ENCODE measurements at regions not wholly inside any gene's neighbourhood (a gene's known extent, or its start where the extent isn't known, plus 50 kb on each side); places are given as distances from the start of the nearest gene placed in this dataset.

GRCh38 chr21:41603476-41603875, 95.5 kb upstream of the TMPRSS2 start:
- in situ Hi-C loops (cut with HindIII; ENCODE audit: low sequenced_read_pairs): no loop called here
- DNase-seq (ENCODE audit: low read depth, low spot score): no peak
- TF ChIP-seq CTCF (IDR thresholded peaks at IDR 0.05; ENCODE audit: low read depth, low read length): no peak
- H3K4me3 ChIP-seq (ENCODE audit: low read depth, low read length): no peak overlapping the region

- TF ChIP-seq CTCF (IDR thresholded peaks at IDR 0.05; ENCODE audit: low read depth, low read length): no peak
- in situ Hi-C loops (cut with HindIII; ENCODE audit: low sequenced_read_pairs): no loop called here
- H3K4me3 ChIP-seq (ENCODE audit: low read depth, low read length): no peak overlapping the region
- DNase-seq (ENCODE audit: low read depth, low spot score): no peak
Measured at GRCh38 chr21:41602531-41602930, 94.6 kb upstream of the TMPRSS2 start.

- no peak overlapping the region for H3K4me3 ChIP-seq (ENCODE audit: low read depth, low read length)
- DNase-seq (ENCODE audit: low read depth, low spot score): no peak
- TF ChIP-seq CTCF (IDR thresholded peaks at IDR 0.05; ENCODE audit: low read depth, low read length): no peak
- in situ Hi-C loops (cut with HindIII; ENCODE audit: low sequenced_read_pairs): no loop called here
Measured at GRCh38 chr21:41601573-41602368, 93.8 kb upstream of the TMPRSS2 start.

- in situ Hi-C loops (cut with HindIII; ENCODE audit: low sequenced_read_pairs): no loop called here
- DNase-seq (ENCODE audit: low read depth, low spot score): no peak
- TF ChIP-seq CTCF (IDR thresholded peaks at IDR 0.05; ENCODE audit: low read depth, low read length): no peak
- no peak overlapping the region for H3K4me3 ChIP-seq (ENCODE audit: low read depth, low read length)
Measured at GRCh38 chr21:41600961-41601572, 93.1 kb upstream of the TMPRSS2 start.

GRCh38 chr21:41600556-41600955, 92.6 kb upstream of the TMPRSS2 start:
- no peak for DNase-seq (ENCODE audit: low read depth, low spot score)
- in situ Hi-C loops (cut with HindIII; ENCODE audit: low sequenced_read_pairs): no loop called here
- no peak for TF ChIP-seq CTCF (IDR thresholded peaks at IDR 0.05; ENCODE audit: low read depth, low read length)
- no peak overlapping the region for H3K4me3 ChIP-seq (ENCODE audit: low read depth, low read length)

GRCh38 chr21:41600116-41600515, 92.2 kb upstream of the TMPRSS2 start:
- no peak overlapping the region for H3K4me3 ChIP-seq (ENCODE audit: low read depth, low read length)
- in situ Hi-C loops (cut with HindIII; ENCODE audit: low sequenced_read_pairs): no loop called here
- TF ChIP-seq CTCF (IDR thresholded peaks at IDR 0.05; ENCODE audit: low read depth, low read length): no peak

More at GRCh38 chr21:41600116-41600515, 92.2 kb upstream of the TMPRSS2 start:
- no peak for DNase-seq (ENCODE audit: low read depth, low spot score)
